SH-SY5Y (cell line): ENCODE measurements at regions not wholly inside any gene's neighbourhood (a gene's known extent, or its start where the extent isn't known, plus 50 kb on each side); places are given as distances from the start of the nearest gene placed in this dataset.

ENCODE experiments used
- GATA2 ChIP-seq: IDR thresholded peaks from 2 replicates; pipeline ENCODE4 v1.6.1; 2011; ENCODE audit warnings: mild to moderate bottlenecking, low read depth, low read length
- GATA3 ChIP-seq: IDR thresholded peaks from 2 replicates; pipeline ENCODE4 v1.6.1; 2011; ENCODE audit warnings: low read depth, mild to moderate bottlenecking, low read length, moderate library complexity

- no peak for TF ChIP-seq GATA3
- TF ChIP-seq GATA2: no peak
These were observed 1133.8 kb downstream of the TECRL start for GRCh38 chr4:63275491-63275890.

GRCh38 chr4:63269156-63269555 is 1140.1 kb downstream of the TECRL start:
- TF ChIP-seq GATA2 (no peak), GATA3 (no peak)

- peak; percentile 46; the same call in 1 of the 2 replicates for TF ChIP-seq GATA3
- TF ChIP-seq GATA2: no peak
These were observed 1175.6 kb downstream of the TECRL start for GRCh38 chr4:63233671-63234070.

- TF ChIP-seq GATA2 (no peak), GATA3 (no peak)
These were observed 1177.2 kb downstream of the TECRL start for GRCh38 chr4:63232058-63232457.

- TF ChIP-seq GATA2: no peak
- no peak for TF ChIP-seq GATA3
These were observed 1183.0 kb downstream of the TECRL start for GRCh38 chr4:63226229-63226628.

GRCh38 chr4:63222466-63222865 is 1186.8 kb downstream of the TECRL start:
- TF ChIP-seq GATA2: no peak

GRCh38 chr4:63221477-63221876 is 1187.8 kb downstream of the TECRL start:
- no peak for TF ChIP-seq GATA3
- no peak for TF ChIP-seq GATA2

GRCh38 chr4:63218856-63219255 is 1190.4 kb downstream of the TECRL start:
- TF ChIP-seq GATA3 (no peak), GATA2 (no peak)

GRCh38 chr4:63214076-63214475 is 1195.2 kb downstream of the TECRL start:
- TF ChIP-seq GATA2: no peak

- no peak for TF ChIP-seq GATA2
- no peak for TF ChIP-seq GATA3
These were observed 1197.3 kb downstream of the TECRL start for GRCh38 chr4:63211776-63212479.

- TF ChIP-seq GATA2 (no peak), GATA3 (no peak)
These were observed 1197.9 kb downstream of the TECRL start for GRCh38 chr4:63211375-63211774.

GRCh38 chr4:63171341-63171740 is 1237.9 kb downstream of the TECRL start:
- TF ChIP-seq GATA3 (no peak), GATA2 (no peak)

- TF ChIP-seq GATA3: no peak
- TF ChIP-seq GATA2: no peak
These were observed 1238.3 kb downstream of the TECRL start for GRCh38 chr4:63170923-63171322.

- TF ChIP-seq GATA2 (no peak), GATA3 (no peak)
These were observed 1239.4 kb downstream of the TECRL start for GRCh38 chr4:63169836-63170235.

- TF ChIP-seq GATA2: no peak
- no peak for TF ChIP-seq GATA3
These were observed 1253.7 kb downstream of the TECRL start for GRCh38 chr4:63155561-63155960.

GRCh38 chr4:63123441-63123840 is 1285.8 kb downstream of the TECRL start:
- no peak for TF ChIP-seq GATA3
- no peak for TF ChIP-seq GATA2
